Osteocyte (in vitro differentiated cells): ENCODE measurements at regions not wholly inside any gene's neighbourhood (a gene's known extent, or its start where the extent isn't known, plus 50 kb on each side); places are given as distances from the start of the nearest gene placed in this dataset.

ENCODE experiments used
- DNase-seq: peaks from one replicate; pipeline ENCODE4 v3.0.0; 2021; ENCODE audit warnings: mixed read lengths; ENCODE audit not compliant: unreplicated experiment; ENCODE audit errors: extremely low spot score
- H3K27ac Mint-ChIP-seq: one replicate; pipeline ENCODE4 v1.8.0; 2021; ENCODE audit warnings: mild to moderate bottlenecking, mixed read lengths; ENCODE audit not compliant: unreplicated experiment
- H3K27me3 Mint-ChIP-seq: one replicate; pipeline ENCODE4 v1.8.0; 2021; ENCODE audit warnings: mixed read lengths; ENCODE audit not compliant: unreplicated experiment
- H3K36me3 Mint-ChIP-seq: one replicate; pipeline ENCODE4 v1.8.0; 2021; ENCODE audit warnings: mixed read lengths; ENCODE audit not compliant: unreplicated experiment
- H3K4me1 Mint-ChIP-seq: one replicate; pipeline ENCODE4 v1.8.0; 2021; ENCODE audit warnings: mixed read lengths; ENCODE audit not compliant: unreplicated experiment
- H3K4me3 Mint-ChIP-seq: one replicate; pipeline ENCODE4 v1.8.0; 2021; ENCODE audit warnings: mild to moderate bottlenecking, moderate library complexity, mixed read lengths; ENCODE audit not compliant: unreplicated experiment
- H3K9me3 Mint-ChIP-seq: one replicate; pipeline ENCODE4 v1.8.0; 2021; ENCODE audit warnings: mixed read lengths; ENCODE audit not compliant: unreplicated experiment
- TF ChIP-seq, protein P1 (sequence below): fragments of 200-600 bp; sonication (generic); IDR thresholded peaks from 2 replicates; pipeline ENCODE4 v1.5.0; 2021; ENCODE audit warnings: antibody characterized with exemption, mild to moderate bottlenecking, moderate library complexity

DNA sequence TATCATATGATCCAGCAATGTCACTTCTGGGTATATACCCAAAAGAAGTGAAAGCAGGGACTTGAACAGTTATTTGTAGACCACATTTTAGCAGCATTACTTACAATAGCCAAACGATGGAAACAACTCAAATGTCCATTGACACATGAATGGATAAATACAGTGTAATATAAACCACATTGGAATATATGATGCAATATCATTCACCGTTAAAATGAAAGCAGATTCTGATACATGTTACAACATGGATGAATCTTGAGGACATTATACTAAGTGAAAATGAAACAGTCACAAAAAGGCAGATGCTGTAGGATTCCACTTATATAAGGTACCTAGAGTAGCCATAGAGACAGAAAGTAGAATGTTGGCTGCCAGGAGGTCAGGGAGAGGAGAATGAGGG lies 130.5 kb upstream of the SMAD1 start:
- Mint-ChIP-seq H3K36me3 (no peaks in the 10 kb centered on the region), H3K9me3 (no peaks in the 10 kb centered on the region), H3K27me3 (peaks cover 10% of the 10 kb centered on the region), H3K4me3 (no peak overlapping the region), H3K27ac (no peak overlapping the region), H3K4me1 (peaks cover 9% of the 10 kb centered on the region)
- TF ChIP-seq, protein P1, sequence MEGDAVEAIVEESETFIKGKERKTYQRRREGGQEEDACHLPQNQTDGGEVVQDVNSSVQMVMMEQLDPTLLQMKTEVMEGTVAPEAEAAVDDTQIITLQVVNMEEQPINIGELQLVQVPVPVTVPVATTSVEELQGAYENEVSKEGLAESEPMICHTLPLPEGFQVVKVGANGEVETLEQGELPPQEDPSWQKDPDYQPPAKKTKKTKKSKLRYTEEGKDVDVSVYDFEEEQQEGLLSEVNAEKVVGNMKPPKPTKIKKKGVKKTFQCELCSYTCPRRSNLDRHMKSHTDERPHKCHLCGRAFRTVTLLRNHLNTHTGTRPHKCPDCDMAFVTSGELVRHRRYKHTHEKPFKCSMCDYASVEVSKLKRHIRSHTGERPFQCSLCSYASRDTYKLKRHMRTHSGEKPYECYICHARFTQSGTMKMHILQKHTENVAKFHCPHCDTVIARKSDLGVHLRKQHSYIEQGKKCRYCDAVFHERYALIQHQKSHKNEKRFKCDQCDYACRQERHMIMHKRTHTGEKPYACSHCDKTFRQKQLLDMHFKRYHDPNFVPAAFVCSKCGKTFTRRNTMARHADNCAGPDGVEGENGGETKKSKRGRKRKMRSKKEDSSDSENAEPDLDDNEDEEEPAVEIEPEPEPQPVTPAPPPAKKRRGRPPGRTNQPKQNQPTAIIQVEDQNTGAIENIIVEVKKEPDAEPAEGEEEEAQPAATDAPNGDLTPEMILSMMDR, result no peak
- DNase-seq, result no peak

DNA sequence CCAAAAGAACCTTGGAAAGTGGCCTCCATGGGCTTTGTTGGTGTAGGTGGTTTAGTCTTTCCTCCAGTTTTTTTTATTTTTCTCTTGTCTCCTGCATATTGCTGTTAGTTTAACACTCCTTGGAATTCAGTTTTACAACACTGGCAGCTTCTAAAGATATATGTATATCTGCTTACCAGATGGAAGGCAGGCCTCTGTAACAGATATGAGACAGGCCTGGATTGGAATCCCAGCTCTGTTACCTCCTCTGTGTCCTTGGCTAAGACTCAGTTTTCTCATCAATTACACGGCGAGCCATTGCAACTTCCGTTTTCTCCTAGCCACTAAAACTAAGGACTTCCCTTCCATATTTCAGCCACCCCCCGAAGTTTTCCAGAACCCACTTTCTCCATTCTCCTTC lies 133.4 kb upstream of the SMAD1 start:
- Mint-ChIP-seq H3K36me3 (no peaks in the 10 kb centered on the region), H3K4me3 (no peak overlapping the region), H3K4me1 (peaks cover 9% of the 10 kb centered on the region), H3K27ac (no peak overlapping the region), H3K9me3 (no peaks in the 10 kb centered on the region), H3K27me3 (peaks cover 12% of the 10 kb centered on the region)
- DNase-seq, result no peak
- TF ChIP-seq, protein P1, result no peak

DNA sequence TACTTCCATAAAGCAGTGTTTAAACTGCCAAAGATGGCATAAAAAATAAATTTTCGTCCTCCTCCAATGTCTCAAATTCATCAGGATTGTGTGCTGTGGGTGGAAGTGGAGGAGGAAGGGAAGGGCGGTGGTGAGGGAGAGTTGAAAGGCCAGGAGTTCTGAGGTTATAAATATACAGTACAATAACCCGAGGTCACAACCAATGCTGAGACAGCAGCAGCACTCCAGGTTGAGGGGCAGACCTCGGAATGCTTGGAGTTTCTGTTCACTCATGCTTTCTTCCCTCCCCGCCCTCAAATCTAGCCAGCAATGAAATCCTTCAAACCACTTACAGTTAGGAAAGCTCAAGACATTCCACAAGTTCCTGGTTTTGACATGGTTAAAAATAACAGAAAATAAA lies 134.0 kb upstream of the SMAD1 start:
- no peaks in the 10 kb centered on the region for H3K36me3 Mint-ChIP-seq
- TF ChIP-seq, protein P1, result no peak
- no peak overlapping the region for H3K4me3 Mint-ChIP-seq
- no peaks in the 10 kb centered on the region for H3K9me3 Mint-ChIP-seq
- no peak for DNase-seq
- H3K27me3 Mint-ChIP-seq, result peaks cover 17% of the 10 kb centered on the region
- H3K4me1 Mint-ChIP-seq, result peaks cover 9% of the 10 kb centered on the region
- H3K27ac Mint-ChIP-seq, result no peak overlapping the region

DNA sequence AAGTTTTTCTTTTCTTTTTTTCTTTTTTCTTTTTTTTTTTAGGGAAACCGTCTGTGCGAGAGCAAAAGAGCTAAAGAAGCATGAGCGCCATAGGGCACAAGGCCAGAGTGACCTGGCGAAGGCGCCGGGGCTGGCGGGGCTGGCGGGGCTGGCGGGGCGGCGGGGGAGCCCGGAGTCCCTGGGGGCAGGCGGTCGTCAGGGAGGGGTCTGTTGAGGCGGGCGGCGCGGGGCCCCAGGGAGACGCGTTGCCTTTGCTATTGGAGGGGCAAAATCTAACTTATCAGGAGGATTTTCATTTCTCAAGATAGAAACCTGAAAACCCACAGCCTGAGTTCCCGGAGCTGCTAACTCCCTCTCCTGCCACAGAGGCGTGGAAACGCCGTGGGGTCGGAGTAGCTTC lies 135.6 kb upstream of the SMAD1 start:
- TF ChIP-seq, protein P1, result no peak
- H3K4me3 Mint-ChIP-seq, result no peak overlapping the region
- H3K27me3 Mint-ChIP-seq, result peaks cover 11% of the 10 kb centered on the region
- H3K9me3 Mint-ChIP-seq, result no peaks in the 10 kb centered on the region
- H3K4me1 Mint-ChIP-seq, result peaks cover 9% of the 10 kb centered on the region
- no peak for DNase-seq
- no peaks in the 10 kb centered on the region for H3K36me3 Mint-ChIP-seq
- no peak overlapping the region for H3K27ac Mint-ChIP-seq

DNA sequence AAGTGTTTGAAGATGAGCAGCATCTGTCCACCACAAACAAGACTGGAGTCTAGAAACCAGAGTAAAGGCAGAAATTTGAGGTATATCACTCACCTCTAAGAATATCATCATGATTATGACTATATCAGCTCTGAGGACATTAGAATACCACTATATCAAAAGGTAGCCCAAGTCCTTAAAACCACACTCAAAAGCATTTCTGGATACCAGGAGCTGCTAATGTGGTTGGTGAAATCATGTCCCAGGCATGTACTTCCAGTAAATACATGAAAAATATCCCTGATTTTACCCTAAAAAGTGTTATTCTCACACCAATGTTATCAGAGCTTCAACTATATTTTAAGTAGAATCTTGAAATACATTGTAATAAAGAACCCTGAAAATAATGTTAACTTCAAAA lies 136.3 kb upstream of the SMAD1 start:
- Mint-ChIP-seq H3K9me3 (no peaks in the 10 kb centered on the region), H3K4me3 (no peak overlapping the region), H3K36me3 (no peaks in the 10 kb centered on the region), H3K27me3 (peaks cover 11% of the 10 kb centered on the region), H3K27ac (no peak overlapping the region), H3K4me1 (peaks cover 9% of the 10 kb centered on the region)
- TF ChIP-seq, protein P1, result no peak
- DNase-seq, result no peak
